Esophagus muscularis mucosa (tissue), 4 donors: ENCODE measurements at regions not wholly inside any gene's neighbourhood (a gene's known extent, or its start where the extent isn't known, plus 50 kb on each side); places are given as distances from the start of the nearest gene placed in this dataset.

ENCODE experiments used
- DNase-seq: peaks from one replicate; pipeline ENCODE4 v3.0.0-alpha.2; 2017; ENCODE audit errors: extremely low spot score
- H3K27ac ChIP-seq, 4 donors: fragments of 200-600 bp; sonication (generic); replicated peaks in 1 of 4; 1 replicate in 3 of 4; 2 replicates in 1 of 4; pipeline ENCODE4 v1.5.1; 2016 to 2019; ENCODE audit warnings: mild to moderate bottlenecking in 1 of 4
- H3K27me3 ChIP-seq, 4 donors: fragments of 200-600 bp; sonication (generic); one replicate each; pipeline versions ENCODE4 v1.5.1 to v1.6.0; 2016 to 2019
- H3K36me3 ChIP-seq, 4 donors: fragments of 200-600 bp; sonication (generic); one replicate each; pipeline ENCODE4 v1.5.1; 2016 to 2019
- H3K4me1 ChIP-seq, 4 donors: fragments of 200-600 bp; sonication (generic); one replicate each; pipeline ENCODE4 v1.5.1; 2016 to 2019
- H3K4me3 ChIP-seq, 4 donors: fragments of 200-600 bp; sonication (generic); 1 replicate in 2 of 4; 2 replicates in 2 of 4; pipeline ENCODE4 v1.5.1; 2016 to 2019; ENCODE audit warnings: mild to moderate bottlenecking in 4 of 4, moderate library complexity in 1 of 4
- H3K9me3 ChIP-seq, 4 donors: fragments of 200-600 bp; sonication (generic); 1 replicate in 3 of 4; 2 replicates in 1 of 4; pipeline ENCODE4 v1.5.1; 2016 to 2019
- CTCF ChIP-seq, 3 experiments: fragments of 200-600 bp in 2 of 3; fragments of 450-650 bp in 1 of 3; sonication (generic) in 2 of 3; IDR thresholded peaks; one replicate each; pipeline ENCODE4 v1.5.1; 2017 to 2019; ENCODE audit warnings: antibody characterized with exemption in 3 of 3, mild to moderate bottlenecking in 2 of 3, moderate library complexity in 1 of 3
- EP300 ChIP-seq: sonication (generic); formaldehyde crosslinking; IDR thresholded peaks from one replicate; pipeline ENCODE4 v1.6.1; 2017; ENCODE audit warnings: antibody characterized with exemption
- POLR2A ChIP-seq: fragments of 450-650 bp; IDR thresholded peaks from one replicate; pipeline ENCODE4 v1.6.1; 2017; ENCODE audit warnings: antibody characterized with exemption, moderate library complexity, mild to moderate bottlenecking, low read depth
- POLR2AphosphoS5 ChIP-seq, 2 donors: sonication (generic); formaldehyde crosslinking; IDR thresholded peaks; one replicate each; pipeline ENCODE4 v1.6.1; 2017; ENCODE audit warnings: antibody characterized with exemption in 2 of 2
- WGBS: methylation state at CpG from one replicate; pipeline ENCODE4 v1.1.5; 2018; 5-methylcytosine and 5-hydroxymethylcytosine counted together
- intact Hi-C: fragments of 100-400 bp; cut with DNase I; formaldehyde crosslinking; loops from one replicate; pipeline ENCODE4 v1.15.1; 2023

GRCh38 chr1:125080077-125080476, 3895.3 kb downstream of the SRGAP2C start:
- WGBS: 65% methylated on average over 18 of the region's 18 CpGs
- Histone ChIP-seq H3K4me3 (no peak overlapping the region), H3K27me3 (peaks cover 0 to 6% (median 0%) of the 10 kb centered on the region in 4 donors), H3K4me1 (no peaks in the 10 kb centered on the region), H3K27ac (no peak overlapping the region), H3K9me3 (peaks cover 0 to 52% (median 36%) of the 10 kb centered on the region in 4 donors), H3K36me3 (no peaks in the 10 kb centered on the region)
- TF ChIP-seq POLR2AphosphoS5 (IDR thresholded peaks at IDR 0.05): no peak
- no peak for TF ChIP-seq POLR2A
- no peak for TF ChIP-seq EP300
- no peak for TF ChIP-seq CTCF (IDR thresholded peaks at IDR 0.05)
- no peak for DNase-seq
- intact Hi-C loops: no loop called here

- Histone ChIP-seq H3K4me3 (no peak overlapping the region), H3K36me3 (no peaks in the 10 kb centered on the region), H3K9me3 (peaks cover 0 to 39% (median 27%) of the 10 kb centered on the region in 4 donors), H3K27ac (no peak overlapping the region), H3K4me1 (no peaks in the 10 kb centered on the region), H3K27me3 (peaks cover 0 to 36% (median 9%) of the 10 kb centered on the region in 4 donors)
- TF ChIP-seq EP300: no peak
- no peak for TF ChIP-seq CTCF (IDR thresholded peaks at IDR 0.05)
- TF ChIP-seq POLR2AphosphoS5 (IDR thresholded peaks at IDR 0.05): no peak
- no peak for TF ChIP-seq POLR2A
- intact Hi-C loops: no loop called here
- 61% methylated on average over 108 of the region's 108 CpGs for WGBS
- DNase-seq: no peak
Measured at GRCh38 chr1:125085720-125086591, 3901.2 kb downstream of the SRGAP2C start.

- intact Hi-C loops: no loop called here
- no peak for DNase-seq
- H3K9me3 ChIP-seq: peaks cover 0 to 35% (median 21%) of the 10 kb centered on the region in 4 donors
- no peak overlapping the region for H3K27ac ChIP-seq
- peaks cover 0 to 36% (median 9%) of the 10 kb centered on the region in 4 donors for H3K27me3 ChIP-seq
- no peaks in the 10 kb centered on the region for H3K4me1 ChIP-seq
- H3K4me3 ChIP-seq: no peak overlapping the region
- TF ChIP-seq EP300 (no peak), CTCF (IDR thresholded peaks at IDR 0.05) (no peak), POLR2AphosphoS5 (IDR thresholded peaks at IDR 0.05) (no peak), POLR2A (no peak)
- WGBS: 49% methylated on average over 45 of the region's 45 CpGs
- H3K36me3 ChIP-seq: no peaks in the 10 kb centered on the region
Measured at GRCh38 chr1:125086611-125087010, 3901.8 kb downstream of the SRGAP2C start.

- no peak for DNase-seq
- Histone ChIP-seq H3K9me3 (peaks cover 0 to 28% (median 18%) of the 10 kb centered on the region in 4 donors), H3K27me3 (peaks cover 0 to 36% (median 9%) of the 10 kb centered on the region in 4 donors), H3K4me3 (no peak overlapping the region), H3K27ac (no peak overlapping the region), H3K4me1 (no peaks in the 10 kb centered on the region), H3K36me3 (no peaks in the 10 kb centered on the region)
- no peak for TF ChIP-seq CTCF (IDR thresholded peaks at IDR 0.05)
- TF ChIP-seq EP300: no peak
- no peak for TF ChIP-seq POLR2A
- no peak for TF ChIP-seq POLR2AphosphoS5 (IDR thresholded peaks at IDR 0.05)
- intact Hi-C loops: no loop called here
- WGBS: 48% methylated on average over 55 of the region's 55 CpGs
Measured at GRCh38 chr1:125087247-125087646, 3902.5 kb downstream of the SRGAP2C start.
